Upper lobe of right lung (tissue), 1 donor: ENCODE measurements at regions not wholly inside any gene's neighbourhood (a gene's known extent, or its start where the extent isn't known, plus 50 kb on each side); places are given as distances from the start of the nearest gene placed in this dataset.

Source experiments
- ATAC-seq: fragments of 200-7000 bp; cut with Tn5 transposase; one replicate; pipeline ENCODE4 v1.9.1; 2020; ENCODE audit warnings: mild to moderate bottlenecking, moderate library complexity
- DNase-seq: peaks from one replicate; pipeline ENCODE4 v3.0.0-alpha.2; 2020
- H3K27ac ChIP-seq: fragments of 200-600 bp; one replicate; pipeline ENCODE4 v1.8.0; 2022
- H3K27me3 ChIP-seq: fragments of 200-600 bp; one replicate; pipeline ENCODE4 v1.8.0; 2022; ENCODE audit warnings: mild to moderate bottlenecking
- H3K36me3 ChIP-seq: fragments of 200-600 bp; one replicate; pipeline ENCODE4 v1.8.0; 2022
- H3K4me1 ChIP-seq: fragments of 200-600 bp; one replicate; pipeline ENCODE4 v1.8.0; 2022
- H3K4me3 ChIP-seq: fragments of 200-600 bp; one replicate; pipeline ENCODE4 v1.8.0; 2022; ENCODE audit warnings: mild to moderate bottlenecking
- H3K9me3 ChIP-seq: fragments of 200-600 bp; one replicate; pipeline ENCODE4 v1.8.0; 2022
- intact Hi-C: fragments of 100-400 bp; cut with DNase I; formaldehyde crosslinking; loops from one replicate; pipeline ENCODE4 v1.11.0; 2022
- TF ChIP-seq, protein P1 (sequence below): fragments of 200-600 bp; IDR thresholded peaks from one replicate; pipeline ENCODE4 v1.8.0; 2022; ENCODE audit warnings: antibody characterized with exemption
- donor health status: DM: no; HTN: yes; CAD: no; lungs with severe emphysema.

DNA sequence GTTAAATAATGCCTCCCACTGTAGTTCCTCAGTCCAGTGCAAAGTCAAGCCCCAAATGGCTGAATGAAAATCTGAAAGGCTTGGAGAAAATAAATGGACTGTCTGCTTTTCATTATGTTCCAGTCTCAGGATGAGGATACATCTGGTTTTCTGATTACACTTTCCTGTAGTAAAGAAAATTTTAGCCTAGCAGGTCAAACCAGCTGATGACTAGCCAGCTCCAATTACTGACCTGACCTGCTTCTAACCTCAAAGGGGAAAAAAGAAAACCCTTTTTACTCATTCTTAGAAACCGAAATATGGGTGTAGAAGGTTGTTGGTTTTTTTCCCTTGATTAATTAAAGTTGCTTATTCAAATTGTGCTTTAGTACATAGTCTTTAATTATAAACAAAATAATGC lies 418.4 kb downstream of the EFNB2 start:
- DNase-seq (no peak), ATAC-seq (no peak)
- Histone ChIP-seq H3K9me3 (no peaks in the 10 kb centered on the region), H3K4me3 (no peak overlapping the region), H3K27ac (no peak overlapping the region), H3K36me3 (no peaks in the 10 kb centered on the region), H3K27me3 (no peaks in the 10 kb centered on the region), H3K4me1 (no peaks in the 10 kb centered on the region)
- TF ChIP-seq, protein P1, sequence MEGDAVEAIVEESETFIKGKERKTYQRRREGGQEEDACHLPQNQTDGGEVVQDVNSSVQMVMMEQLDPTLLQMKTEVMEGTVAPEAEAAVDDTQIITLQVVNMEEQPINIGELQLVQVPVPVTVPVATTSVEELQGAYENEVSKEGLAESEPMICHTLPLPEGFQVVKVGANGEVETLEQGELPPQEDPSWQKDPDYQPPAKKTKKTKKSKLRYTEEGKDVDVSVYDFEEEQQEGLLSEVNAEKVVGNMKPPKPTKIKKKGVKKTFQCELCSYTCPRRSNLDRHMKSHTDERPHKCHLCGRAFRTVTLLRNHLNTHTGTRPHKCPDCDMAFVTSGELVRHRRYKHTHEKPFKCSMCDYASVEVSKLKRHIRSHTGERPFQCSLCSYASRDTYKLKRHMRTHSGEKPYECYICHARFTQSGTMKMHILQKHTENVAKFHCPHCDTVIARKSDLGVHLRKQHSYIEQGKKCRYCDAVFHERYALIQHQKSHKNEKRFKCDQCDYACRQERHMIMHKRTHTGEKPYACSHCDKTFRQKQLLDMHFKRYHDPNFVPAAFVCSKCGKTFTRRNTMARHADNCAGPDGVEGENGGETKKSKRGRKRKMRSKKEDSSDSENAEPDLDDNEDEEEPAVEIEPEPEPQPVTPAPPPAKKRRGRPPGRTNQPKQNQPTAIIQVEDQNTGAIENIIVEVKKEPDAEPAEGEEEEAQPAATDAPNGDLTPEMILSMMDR = no peak
- intact Hi-C loops = no loop called here

DNA sequence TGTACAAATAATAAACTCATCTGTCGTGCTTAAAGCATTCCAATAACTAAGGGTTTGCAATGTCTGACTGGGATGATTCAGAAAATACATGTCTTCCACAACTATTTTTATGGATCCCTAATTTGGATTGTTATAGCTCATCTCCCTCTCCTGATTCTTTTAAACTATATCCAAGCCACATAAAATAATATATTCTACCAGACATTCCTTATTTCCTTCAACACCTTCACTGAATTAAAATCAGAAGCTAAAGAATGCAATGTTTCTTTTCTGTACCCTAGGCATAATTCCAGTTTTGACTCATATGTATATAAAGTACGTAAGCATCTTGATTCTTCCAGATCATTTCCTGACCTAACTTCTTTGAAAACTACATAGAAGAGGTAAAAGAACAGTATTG lies 420.4 kb downstream of the EFNB2 start:
- H3K4me3 ChIP-seq = no peak overlapping the region
- intact Hi-C loops = no loop called here
- H3K36me3 ChIP-seq = no peaks in the 10 kb centered on the region
- ATAC-seq (no peak), DNase-seq (no peak)
- TF ChIP-seq, protein P1 = no peak
- no peaks in the 10 kb centered on the region for H3K27me3 ChIP-seq
- no peaks in the 10 kb centered on the region for H3K9me3 ChIP-seq
- H3K4me1 ChIP-seq = no peaks in the 10 kb centered on the region
- no peak overlapping the region for H3K27ac ChIP-seq

DNA sequence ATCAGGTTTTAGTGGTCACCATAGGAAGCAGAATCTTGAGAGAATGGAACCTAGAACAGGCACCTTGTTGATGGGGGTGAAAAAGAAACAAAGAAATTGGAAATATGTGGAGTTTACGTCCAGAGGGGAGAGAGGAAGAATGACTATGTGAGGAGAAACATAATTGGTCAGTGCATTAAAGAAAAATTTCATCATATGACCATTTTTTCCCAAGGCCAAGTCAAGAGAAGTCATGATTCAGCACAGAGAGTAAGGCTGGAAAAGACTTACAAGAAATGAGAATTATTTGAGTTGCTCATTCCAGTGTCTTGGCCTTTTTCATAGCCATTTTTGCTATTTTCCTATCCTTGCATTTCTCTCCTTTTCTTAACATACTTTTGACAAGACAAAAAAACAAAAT lies 421.7 kb downstream of the EFNB2 start:
- intact Hi-C loops = no loop called here
- Histone ChIP-seq H3K36me3 (no peaks in the 10 kb centered on the region), H3K27me3 (no peaks in the 10 kb centered on the region), H3K4me3 (no peak overlapping the region), H3K4me1 (no peaks in the 10 kb centered on the region), H3K27ac (no peak overlapping the region), H3K9me3 (no peaks in the 10 kb centered on the region)
- ATAC-seq = no peak
- no peak for DNase-seq
- TF ChIP-seq, protein P1 = no peak

DNA sequence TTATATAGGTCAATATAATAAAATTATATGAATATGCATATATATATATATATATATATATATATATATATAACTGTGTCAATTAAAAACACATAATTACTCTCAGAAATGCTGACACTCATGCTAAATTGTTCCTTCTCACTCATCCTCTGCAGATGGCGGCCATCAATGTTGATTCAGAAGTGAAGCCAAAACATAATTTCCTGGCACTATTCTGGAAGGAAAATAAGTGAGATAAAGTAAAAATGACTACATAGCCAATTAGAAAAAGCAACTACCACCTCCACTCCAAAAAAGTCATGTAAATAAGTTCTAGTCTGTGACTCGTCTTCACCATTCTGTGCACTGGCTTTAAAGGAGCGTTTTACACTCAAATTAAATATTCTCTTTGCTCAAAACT lies 423.3 kb downstream of the EFNB2 start:
- H3K27ac ChIP-seq = no peak overlapping the region
- DNase-seq (no peak), ATAC-seq (no peak)
- no peaks in the 10 kb centered on the region for H3K36me3 ChIP-seq
- intact Hi-C loops = no loop called here
- TF ChIP-seq, protein P1 = no peak
- H3K27me3 ChIP-seq = no peaks in the 10 kb centered on the region
- H3K4me3 ChIP-seq = no peak overlapping the region
- no peaks in the 10 kb centered on the region for H3K4me1 ChIP-seq
- no peaks in the 10 kb centered on the region for H3K9me3 ChIP-seq

DNA sequence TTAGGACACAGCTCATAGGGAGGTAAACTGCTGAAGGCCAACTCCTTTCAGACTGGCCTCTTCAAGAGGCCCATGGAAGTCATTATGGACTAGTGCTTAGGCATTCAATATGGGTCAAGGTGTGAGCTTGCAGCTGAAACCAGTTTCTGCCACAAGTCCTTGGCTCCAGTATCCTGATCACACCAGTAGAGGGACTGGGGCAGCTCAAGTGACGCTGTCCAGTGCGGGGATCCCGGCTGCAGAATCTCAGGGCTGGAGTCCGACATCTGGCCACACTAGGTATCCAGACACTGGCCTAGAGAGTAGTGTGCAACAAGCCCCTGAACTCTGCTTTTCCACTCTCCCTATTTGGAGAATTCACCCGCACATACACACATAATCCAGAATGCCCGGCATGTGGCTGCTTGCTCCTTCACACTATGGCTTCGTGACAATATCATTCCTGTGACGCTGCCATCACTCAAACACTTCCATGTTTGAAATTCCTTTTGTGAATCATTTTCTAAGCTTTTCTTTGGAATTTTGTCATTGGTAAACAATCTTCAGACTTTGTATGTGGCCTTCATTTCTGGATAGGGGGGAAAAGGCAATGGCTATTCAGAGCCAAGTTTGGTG lies 425.1 kb downstream of the EFNB2 start:
- TF ChIP-seq, protein P1 = no peak
- no peak for ATAC-seq
- intact Hi-C loops = no loop called here

DNA sequence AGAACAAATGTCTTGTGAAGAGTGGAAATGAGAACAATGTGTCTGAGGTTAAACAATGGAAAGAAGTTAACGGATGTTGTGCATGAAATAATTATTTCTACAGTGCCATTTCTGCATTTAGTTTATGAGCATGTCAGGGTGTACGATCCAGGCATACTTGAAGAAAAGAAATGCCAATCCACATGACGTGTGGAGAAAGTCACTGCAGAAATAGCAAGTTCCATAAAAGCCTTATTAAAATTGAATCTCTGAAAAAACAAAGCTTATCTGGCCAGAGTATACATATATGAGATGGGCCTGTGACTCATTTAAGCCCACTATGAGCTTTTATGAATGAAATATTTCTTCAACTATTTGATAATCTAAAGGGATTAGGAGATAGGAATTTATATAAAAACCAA lies 426.1 kb downstream of the EFNB2 start:
- Histone ChIP-seq H3K9me3 (no peaks in the 10 kb centered on the region), H3K4me3 (no peak overlapping the region), H3K27me3 (no peaks in the 10 kb centered on the region), H3K36me3 (no peaks in the 10 kb centered on the region), H3K27ac (no peak overlapping the region), H3K4me1 (no peaks in the 10 kb centered on the region)
- intact Hi-C loops = no loop called here
- ATAC-seq = no peak
- TF ChIP-seq, protein P1 = no peak
- no peak for DNase-seq

More for the DNA sequence above, 425.1 kb downstream of the EFNB2 start:
- no peaks in the 10 kb centered on the region for H3K4me1 ChIP-seq
- DNase-seq = no peak
- H3K4me3 ChIP-seq = no peak overlapping the region
- no peaks in the 10 kb centered on the region for H3K9me3 ChIP-seq
- H3K27me3 ChIP-seq = no peaks in the 10 kb centered on the region
- no peaks in the 10 kb centered on the region for H3K36me3 ChIP-seq
- no peak overlapping the region for H3K27ac ChIP-seq
